Transverse colon (tissue), 4 donors: ENCODE measurements at regions not wholly inside any gene's neighbourhood (a gene's known extent, or its start where the extent isn't known, plus 50 kb on each side); places are given as distances from the start of the nearest gene placed in this dataset.

ENCODE experiments used
- CTCF ChIP-seq, 5 experiments: fragments of 200-600 bp in 3 of 5; fragments of 450-650 bp in 2 of 5; sonication (generic) in 3 of 5; IDR thresholded peaks; 1 replicate in 2 of 5; 2 replicates in 3 of 5; pipeline ENCODE4 v1.5.1; 2016 to 2017; ENCODE audit warnings: antibody characterized with exemption in 5 of 5, inconsistent platforms in 3 of 5, mild to moderate bottlenecking in 2 of 5, moderate library complexity in 1 of 5
- EP300 ChIP-seq: sonication (generic); formaldehyde crosslinking; IDR thresholded peaks from one replicate; pipeline ENCODE4 v1.6.1; 2017; ENCODE audit warnings: antibody characterized with exemption, low read depth
- POLR2A ChIP-seq: fragments of 450-650 bp; IDR thresholded peaks from one replicate; pipeline ENCODE4 v1.6.1; 2016; ENCODE audit warnings: antibody characterized with exemption, mild to moderate bottlenecking, moderate library complexity
- POLR2AphosphoS5 ChIP-seq, 3 donors: sonication (generic); formaldehyde crosslinking; IDR thresholded peaks; one replicate each; pipeline ENCODE4 v1.6.1; 2016; ENCODE audit warnings: antibody characterized with exemption in 3 of 3

GRCh38 chr18:56273541-56274219, 364.7 kb downstream of the TXNL1 start:
- TF ChIP-seq CTCF (IDR thresholded peaks at IDR 0.05) (no peak), POLR2A (no peak), EP300 (no peak), POLR2AphosphoS5 (IDR thresholded peaks at IDR 0.05) (no peak)
